CD14-positive monocyte (primary cell): ENCODE measurements at regions not wholly inside any gene's neighbourhood (a gene's known extent, or its start where the extent isn't known, plus 50 kb on each side); places are given as distances from the start of the nearest gene placed in this dataset.
A peak's percentile ranks its signal among the peaks of the same experiment; 100 is the strongest.

Experiments used
- DNase-seq, 3 donors: peaks; one replicate each; pipeline ENCODE4 v3.0.0-alpha.2; 2011 to 2022
- H2AFZ ChIP-seq: 2 replicates; pipeline ENCODE4 v1.6.0; 2012; ENCODE audit warnings: mild to moderate bottlenecking, low read depth, low read length, inconsistent platforms; ENCODE audit not compliant: insufficient read depth, poor library complexity, severe bottlenecking
- H3K27ac ChIP-seq, 2 donors: 1 replicate in 1 of 2; 2 replicates in 1 of 2; pipeline ENCODE4 v1.5.1; 2012 to 2013; ENCODE audit warnings: low read length in 2 of 2, control low read depth in 1 of 2, inconsistent platforms in 1 of 2, low read depth in 1 of 2, mild to moderate bottlenecking in 1 of 2
- H3K27me3 ChIP-seq, 2 donors: one replicate each; pipeline versions ENCODE4 v1.6.0 to v1.6.1; 2011 to 2013; ENCODE audit warnings: low read length in 2 of 2; ENCODE audit not compliant: control insufficient read depth in 2 of 2, insufficient read depth in 2 of 2
- H3K36me3 ChIP-seq, 2 donors: replicated peaks in 1 of 2; 1 replicate in 1 of 2; 2 replicates in 1 of 2; pipeline versions ENCODE4 v1.5.1 to v1.6.1; 2012 to 2013; ENCODE audit warnings: low read length in 2 of 2, control low read depth in 1 of 2, inconsistent platforms in 1 of 2, mild to moderate bottlenecking in 1 of 2; ENCODE audit not compliant: insufficient read depth in 2 of 2, control insufficient read depth in 1 of 2
- H3K4me1 ChIP-seq, 2 donors: 1 replicate in 1 of 2; 2 replicates in 1 of 2; pipeline versions ENCODE4 v1.5.1 to v1.6.1; 2012 to 2013; ENCODE audit warnings: low read length in 2 of 2, control low read depth in 1 of 2, inconsistent platforms in 1 of 2, mild to moderate bottlenecking in 1 of 2, moderate library complexity in 1 of 2; ENCODE audit not compliant: insufficient read depth in 2 of 2, control insufficient read depth in 1 of 2
- H3K4me2 ChIP-seq: replicated peaks from 2 replicates; pipeline ENCODE3; 2012; ENCODE audit warnings: low read length, moderate library complexity, mild to moderate bottlenecking; ENCODE audit not compliant: poor library complexity, severe bottlenecking; ENCODE audit errors: extremely low read depth
- H3K4me3 ChIP-seq, 3 experiments: fragments of 200-600 bp in 1 of 3; sonication (generic) in 1 of 3; replicated peaks in 1 of 3; 1 replicate in 2 of 3; 2 replicates in 1 of 3; pipeline ENCODE4 v1.5.1; 2011 to 2013; ENCODE audit warnings: low read length in 3 of 3, mild to moderate bottlenecking in 3 of 3, control low read depth in 2 of 3, low read depth in 2 of 3, inconsistent platforms in 1 of 3, moderate library complexity in 1 of 3
- H3K79me2 ChIP-seq: 2 replicates; pipeline ENCODE4 v1.6.0; 2012; ENCODE audit warnings: mild to moderate bottlenecking, control low read depth, inconsistent platforms, low read length, moderate library complexity; ENCODE audit not compliant: insufficient read depth
- H3K9ac ChIP-seq: 2 replicates; pipeline ENCODE4 v1.6.0; 2017; ENCODE audit warnings: low read length, mild to moderate bottlenecking; ENCODE audit not compliant: insufficient read depth, poor library complexity, severe bottlenecking
- H3K9me3 ChIP-seq, 2 donors: replicated peaks in 1 of 2; 1 replicate in 1 of 2; 2 replicates in 1 of 2; pipeline versions ENCODE4 v1.5.1 to v1.6.1; 2012 to 2013; ENCODE audit warnings: low read length in 2 of 2, control low read depth in 1 of 2; ENCODE audit not compliant: control insufficient read depth in 1 of 2, insufficient read depth in 1 of 2
- H4K20me1 ChIP-seq: 2 replicates; pipeline ENCODE4 v1.6.0; 2012; ENCODE audit warnings: mild to moderate bottlenecking, low read length, control low read depth, moderate library complexity; ENCODE audit not compliant: insufficient read depth
- H3K27ac Mint-ChIP-seq, 7 donors: one replicate each; pipeline ENCODE4 v1.8.0; 2020; ENCODE audit warnings: mild to moderate bottlenecking in 7 of 7, mixed read lengths in 7 of 7, moderate library complexity in 6 of 7, inconsistent platforms in 2 of 7
- H3K27me3 Mint-ChIP-seq, 3 donors: one replicate each; pipeline ENCODE4 v1.8.0; 2021 to 2022; ENCODE audit warnings: low read depth in 3 of 3, mild to moderate bottlenecking in 3 of 3, mixed read lengths in 3 of 3, moderate library complexity in 3 of 3, inconsistent platforms in 1 of 3
- H3K36me3 Mint-ChIP-seq, 2 donors: one replicate each; pipeline ENCODE4 v1.8.0; 2020; ENCODE audit warnings: mixed read lengths in 2 of 2, inconsistent platforms in 1 of 2, mild to moderate bottlenecking in 1 of 2
- H3K4me1 Mint-ChIP-seq: one replicate; pipeline ENCODE4 v1.8.0; 2020; ENCODE audit warnings: mild to moderate bottlenecking, mixed read lengths
- H3K4me3 Mint-ChIP-seq, 2 donors: one replicate each; pipeline ENCODE4 v1.8.0; 2020; ENCODE audit warnings: mild to moderate bottlenecking in 2 of 2, mixed read lengths in 2 of 2, moderate library complexity in 1 of 2
- H3K9me3 Mint-ChIP-seq, 7 donors: one replicate each; pipeline ENCODE4 v1.8.0; 2020 to 2022; ENCODE audit warnings: mixed read lengths in 7 of 7, mild to moderate bottlenecking in 6 of 7, moderate library complexity in 6 of 7, inconsistent platforms in 2 of 7
- WGBS: methylation state at CpG from one replicate; pipeline ENCODE4 v1.1.5; 2013; ENCODE audit warnings: missing lambda C conversion rate; ENCODE audit not compliant: insufficient coverage; 5-methylcytosine and 5-hydroxymethylcytosine counted together
- intact Hi-C, 2 donors: fragments of 100-400 bp; cut with micrococcal nuclease; formaldehyde crosslinking; loops; one replicate each; pipeline versions ENCODE4 v1.15.0 to v1.15.1; 2023
- TF ChIP-seq, protein P1 (sequence below): fragments of 200-600 bp; IDR thresholded peaks from one replicate; pipeline ENCODE4 v1.8.0; 2022; ENCODE audit warnings: antibody characterized with exemption, mild to moderate bottlenecking

DNA sequence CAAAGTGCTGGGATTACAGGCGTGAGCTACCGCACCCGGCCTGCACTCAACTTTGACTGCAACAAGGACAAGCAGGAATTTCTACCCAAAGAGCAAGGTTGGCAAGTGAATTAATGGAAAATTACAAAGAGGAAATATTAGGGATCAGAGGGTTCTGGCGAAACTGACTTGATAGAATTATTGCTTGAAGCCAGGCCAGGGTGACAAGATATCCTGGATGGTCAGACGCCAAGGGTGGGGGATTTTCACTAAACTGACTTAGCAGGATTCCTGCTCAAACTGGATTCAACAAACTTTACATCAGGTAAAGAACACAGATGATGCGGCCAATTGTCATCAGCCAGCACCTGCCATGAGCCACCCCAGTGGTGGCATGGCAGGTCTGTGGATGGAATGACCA lies 603.6 kb upstream of the MGMT start:
- Histone ChIP-seq H2AFZ (no peak overlapping the region), H3K4me3 (no peak overlapping the region), H3K27ac (no peak overlapping the region), H3K79me2 (no peaks in the 10 kb centered on the region), H3K36me3 (no peaks in the 10 kb centered on the region), H3K9ac (no peak overlapping the region), H4K20me1 (no peaks in the 10 kb centered on the region), H3K9me3 (no peaks in the 10 kb centered on the region), H3K27me3 (no peaks in the 10 kb centered on the region), H3K4me1 (no peaks in the 10 kb centered on the region), H3K4me2 (no peak overlapping the region)
- DNase-seq: no peak
- H3K27ac Mint-ChIP-seq: peak overlapping the region in 1 of 7 donors; percentile 16
- H3K4me1 Mint-ChIP-seq: no peaks in the 10 kb centered on the region
- peaks cover 0 to 5% (median 0%) of the 10 kb centered on the region in 7 donors for H3K9me3 Mint-ChIP-seq
- WGBS: 78% methylated on average over 3 of the region's 6 CpGs
- peaks cover 0 to 3% (median 0%) of the 10 kb centered on the region in 3 donors for H3K27me3 Mint-ChIP-seq
- no peak overlapping the region for H3K4me3 Mint-ChIP-seq
- intact Hi-C loops: no loop called here
- no peaks in the 10 kb centered on the region for H3K36me3 Mint-ChIP-seq
- TF ChIP-seq, protein P1, sequence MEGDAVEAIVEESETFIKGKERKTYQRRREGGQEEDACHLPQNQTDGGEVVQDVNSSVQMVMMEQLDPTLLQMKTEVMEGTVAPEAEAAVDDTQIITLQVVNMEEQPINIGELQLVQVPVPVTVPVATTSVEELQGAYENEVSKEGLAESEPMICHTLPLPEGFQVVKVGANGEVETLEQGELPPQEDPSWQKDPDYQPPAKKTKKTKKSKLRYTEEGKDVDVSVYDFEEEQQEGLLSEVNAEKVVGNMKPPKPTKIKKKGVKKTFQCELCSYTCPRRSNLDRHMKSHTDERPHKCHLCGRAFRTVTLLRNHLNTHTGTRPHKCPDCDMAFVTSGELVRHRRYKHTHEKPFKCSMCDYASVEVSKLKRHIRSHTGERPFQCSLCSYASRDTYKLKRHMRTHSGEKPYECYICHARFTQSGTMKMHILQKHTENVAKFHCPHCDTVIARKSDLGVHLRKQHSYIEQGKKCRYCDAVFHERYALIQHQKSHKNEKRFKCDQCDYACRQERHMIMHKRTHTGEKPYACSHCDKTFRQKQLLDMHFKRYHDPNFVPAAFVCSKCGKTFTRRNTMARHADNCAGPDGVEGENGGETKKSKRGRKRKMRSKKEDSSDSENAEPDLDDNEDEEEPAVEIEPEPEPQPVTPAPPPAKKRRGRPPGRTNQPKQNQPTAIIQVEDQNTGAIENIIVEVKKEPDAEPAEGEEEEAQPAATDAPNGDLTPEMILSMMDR: no peak

DNA sequence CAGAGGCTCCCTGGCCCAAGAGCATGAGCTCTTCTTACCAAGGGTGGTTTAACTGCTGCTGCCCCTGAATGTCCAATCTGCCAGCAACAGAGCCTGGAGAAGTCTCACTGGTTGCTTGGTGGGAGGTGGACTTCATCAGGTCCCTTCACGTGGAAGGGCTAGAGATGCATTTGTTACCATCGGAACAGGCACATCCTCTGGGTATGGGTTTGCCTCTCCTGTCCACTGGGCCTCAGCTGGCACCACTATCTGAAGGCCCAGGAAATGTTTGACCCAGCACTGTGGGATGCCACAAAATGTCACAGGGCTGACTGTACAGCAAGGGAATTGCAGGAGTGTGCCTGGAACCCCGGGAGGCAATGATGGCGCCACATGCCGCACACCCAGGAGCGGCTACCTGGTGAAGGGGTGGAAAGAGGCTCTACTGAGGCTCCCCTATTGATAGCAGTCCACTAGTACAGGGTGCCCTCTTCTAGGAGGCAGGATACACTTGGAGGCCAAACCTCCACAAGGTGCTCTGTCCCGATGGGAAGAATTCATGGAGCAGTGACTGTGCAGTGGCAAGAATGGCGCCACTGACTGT lies 603.1 kb upstream of the MGMT start:
- H3K36me3 ChIP-seq: no peaks in the 10 kb centered on the region
- no peaks in the 10 kb centered on the region for H3K4me1 Mint-ChIP-seq
- peaks cover 0 to 3% (median 0%) of the 10 kb centered on the region in 3 donors for H3K27me3 Mint-ChIP-seq
- H3K4me2 ChIP-seq: no peak overlapping the region
- no peaks in the 10 kb centered on the region for H3K27me3 ChIP-seq
- no peaks in the 10 kb centered on the region for H3K4me1 ChIP-seq
- H2AFZ ChIP-seq: no peak overlapping the region
- peaks cover 0 to 5% (median 0%) of the 10 kb centered on the region in 7 donors for H3K9me3 Mint-ChIP-seq
- no peaks in the 10 kb centered on the region for H3K36me3 Mint-ChIP-seq
- H4K20me1 ChIP-seq: no peaks in the 10 kb centered on the region
- no peaks in the 10 kb centered on the region for H3K79me2 ChIP-seq
- H3K4me3 Mint-ChIP-seq: no peak overlapping the region
- H3K4me3 ChIP-seq: no peak overlapping the region
- H3K9ac ChIP-seq: no peak overlapping the region
- no peak overlapping the region for H3K27ac ChIP-seq
- DNase-seq: no peak
- H3K27ac Mint-ChIP-seq: no peak overlapping the region
- TF ChIP-seq, protein P1: no peak
- 99% methylated on average over 8 of the region's 8 CpGs for WGBS
- no peaks in the 10 kb centered on the region for H3K9me3 ChIP-seq
- intact Hi-C loops: no loop called here
